ENCODE measurements at regions not wholly inside any gene's neighbourhood (a gene's known extent, or its start where the extent isn't known, plus 50 kb on each side); places are given as distances from the start of the nearest gene placed in this dataset.
A peak's percentile ranks its signal among the peaks of the same experiment; 100 is the strongest.

DNA sequence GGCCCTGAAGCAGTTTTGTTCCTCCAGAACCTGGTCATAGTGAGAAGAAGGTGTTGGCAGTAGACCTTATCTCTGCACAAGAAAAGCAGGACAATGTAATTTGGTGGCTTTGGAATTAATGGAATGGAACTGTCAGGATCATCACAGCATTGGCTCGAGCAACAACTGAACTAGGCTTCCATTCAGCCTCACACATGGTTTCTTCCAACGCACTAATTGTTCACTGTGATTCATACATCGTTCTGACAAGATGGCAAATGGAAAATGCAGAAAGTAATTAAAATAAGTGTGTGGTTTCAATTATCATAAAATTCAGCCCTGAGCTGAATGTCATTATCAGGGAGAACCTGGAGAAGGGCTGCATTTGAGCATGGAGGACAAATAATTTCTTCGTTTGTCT lies 80.6 kb downstream of the MFSD1 start:
- no peak overlapping the region for H3K4me3 ChIP-seq (ENCODE audit: low read length)
- DNase-seq (ENCODE audit: low read depth): no peak
- TF ChIP-seq, protein P1, sequence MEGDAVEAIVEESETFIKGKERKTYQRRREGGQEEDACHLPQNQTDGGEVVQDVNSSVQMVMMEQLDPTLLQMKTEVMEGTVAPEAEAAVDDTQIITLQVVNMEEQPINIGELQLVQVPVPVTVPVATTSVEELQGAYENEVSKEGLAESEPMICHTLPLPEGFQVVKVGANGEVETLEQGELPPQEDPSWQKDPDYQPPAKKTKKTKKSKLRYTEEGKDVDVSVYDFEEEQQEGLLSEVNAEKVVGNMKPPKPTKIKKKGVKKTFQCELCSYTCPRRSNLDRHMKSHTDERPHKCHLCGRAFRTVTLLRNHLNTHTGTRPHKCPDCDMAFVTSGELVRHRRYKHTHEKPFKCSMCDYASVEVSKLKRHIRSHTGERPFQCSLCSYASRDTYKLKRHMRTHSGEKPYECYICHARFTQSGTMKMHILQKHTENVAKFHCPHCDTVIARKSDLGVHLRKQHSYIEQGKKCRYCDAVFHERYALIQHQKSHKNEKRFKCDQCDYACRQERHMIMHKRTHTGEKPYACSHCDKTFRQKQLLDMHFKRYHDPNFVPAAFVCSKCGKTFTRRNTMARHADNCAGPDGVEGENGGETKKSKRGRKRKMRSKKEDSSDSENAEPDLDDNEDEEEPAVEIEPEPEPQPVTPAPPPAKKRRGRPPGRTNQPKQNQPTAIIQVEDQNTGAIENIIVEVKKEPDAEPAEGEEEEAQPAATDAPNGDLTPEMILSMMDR (IDR thresholded peaks at IDR 0.05; ENCODE audit: insufficient read depth, low read depth, low read length, missing control alignments): no peak

DNA sequence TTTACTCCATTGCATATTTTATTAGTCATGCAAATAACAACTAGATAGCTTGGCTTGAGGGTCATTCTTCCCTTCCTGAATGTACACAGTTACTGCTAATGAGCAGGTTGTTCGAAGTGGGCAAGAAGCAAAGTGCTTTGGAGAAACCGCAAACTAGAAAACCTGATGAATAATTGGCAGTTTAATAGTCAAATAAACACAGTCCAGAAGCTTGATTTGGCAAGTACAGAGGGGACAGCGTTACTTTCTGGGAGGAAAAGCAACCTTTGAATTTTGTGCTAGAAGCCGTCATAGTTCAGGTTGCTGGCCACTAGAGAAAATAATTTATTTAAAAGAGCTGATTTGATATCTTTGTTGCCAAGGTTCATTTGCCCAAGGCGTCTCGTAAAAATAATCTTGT lies 94.9 kb downstream of the MFSD1 start:
- TF ChIP-seq, protein P1 (IDR thresholded peaks at IDR 0.05; ENCODE audit: insufficient read depth, low read depth, low read length, missing control alignments): no peak
- DNase-seq (ENCODE audit: low read depth): no peak
- no peak overlapping the region for H3K4me3 ChIP-seq (ENCODE audit: low read length)

DNA sequence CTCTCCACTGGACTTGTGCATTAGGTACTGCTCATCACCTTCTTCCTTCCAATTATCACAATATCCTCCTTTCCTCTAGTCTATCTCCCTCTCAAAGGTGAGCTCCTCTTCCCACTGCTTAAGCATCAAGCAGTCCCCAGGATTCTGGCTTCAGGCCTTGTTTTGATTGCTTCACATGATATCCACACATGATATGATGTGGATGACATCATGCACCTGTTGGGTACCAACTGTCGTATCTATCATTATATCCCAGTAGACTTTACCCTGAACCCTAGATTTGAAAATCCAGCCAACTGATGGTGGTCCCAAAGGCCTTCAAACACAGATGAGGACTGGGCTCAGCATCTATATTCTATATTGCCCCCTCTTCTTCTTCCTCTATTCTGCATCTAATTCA lies 104.9 kb downstream of the MFSD1 start:
- no peak for DNase-seq (ENCODE audit: low read depth)
- no peak overlapping the region for H3K4me3 ChIP-seq (ENCODE audit: low read length)
- TF ChIP-seq, protein P1 (IDR thresholded peaks at IDR 0.05; ENCODE audit: insufficient read depth, low read depth, low read length, missing control alignments): no peak

DNA sequence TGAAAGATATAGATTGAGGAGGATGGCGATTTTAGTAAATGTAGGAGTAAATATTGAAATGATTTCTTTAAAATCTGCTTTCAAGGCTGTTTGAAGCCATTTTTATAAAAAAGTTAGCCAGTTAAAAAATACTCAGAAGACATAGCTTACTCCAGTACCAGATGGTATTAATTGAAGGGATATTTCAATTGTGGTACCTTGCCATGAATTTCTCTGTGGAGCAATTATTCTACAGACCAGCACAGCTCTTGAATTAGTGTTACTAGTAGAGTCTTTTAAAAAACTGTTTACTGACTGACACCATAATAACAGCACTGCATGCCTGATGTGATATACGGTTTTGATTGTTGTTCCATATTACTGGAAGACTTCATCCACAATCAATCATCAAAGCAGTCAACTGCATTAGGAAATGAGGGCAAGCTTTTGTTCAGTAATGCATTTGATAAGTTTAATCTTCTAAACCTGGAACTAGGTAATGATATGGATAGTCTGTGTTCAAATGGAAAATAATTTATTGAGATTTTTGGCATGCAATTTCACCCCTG lies 106.4 kb downstream of the MFSD1 start:
- H3K4me3 ChIP-seq (ENCODE audit: low read length): no peak overlapping the region
- TF ChIP-seq, protein P1 (IDR thresholded peaks at IDR 0.05; ENCODE audit: insufficient read depth, low read depth, low read length, missing control alignments): no peak
- DNase-seq (ENCODE audit: low read depth): no peak

DNA sequence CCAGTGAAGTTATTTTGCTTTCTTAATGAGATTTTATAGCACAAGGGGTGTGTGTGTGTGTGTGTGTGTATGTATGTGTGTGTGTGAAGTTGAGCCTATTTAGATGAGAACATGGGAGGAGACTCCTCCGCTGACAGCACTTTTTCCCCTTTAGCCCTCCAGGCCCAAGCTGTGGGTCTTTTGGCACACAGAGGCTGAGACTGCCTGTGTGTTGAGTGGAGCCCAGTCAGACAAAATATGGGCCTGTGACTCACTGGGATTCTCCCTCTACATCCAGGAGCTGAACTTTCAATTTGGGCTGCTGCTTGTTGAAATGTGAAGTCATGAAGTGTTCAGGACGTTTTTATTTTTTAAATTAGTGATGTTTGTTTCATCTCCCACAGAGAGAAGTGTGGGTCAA lies 108.0 kb downstream of the MFSD1 start:
- DNase-seq (ENCODE audit: low read depth): peak; percentile 10
- H3K4me3 ChIP-seq (ENCODE audit: low read length): no peak overlapping the region
- TF ChIP-seq, protein P1 (IDR thresholded peaks at IDR 0.05; ENCODE audit: insufficient read depth, low read depth, low read length, missing control alignments): no peak

DNA sequence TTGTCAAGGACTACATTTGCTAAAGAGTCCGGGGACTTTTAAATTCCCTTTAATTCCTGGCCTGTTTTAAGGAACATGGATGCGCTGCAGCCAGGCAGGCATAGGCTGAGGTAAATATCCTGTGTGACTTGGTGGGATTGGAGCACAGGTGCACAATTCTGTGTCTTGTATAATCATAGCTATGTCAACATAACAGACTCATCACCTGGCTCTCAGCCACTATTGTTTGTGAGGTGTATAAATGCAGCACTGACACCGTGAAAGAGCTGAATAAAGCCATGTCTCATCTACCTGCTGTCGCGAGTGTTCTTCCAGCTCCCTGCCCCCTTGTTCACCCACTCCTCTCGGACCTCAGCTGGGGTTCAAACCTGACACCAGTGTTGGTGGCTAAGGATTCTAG lies 109.7 kb downstream of the MFSD1 start:
- DNase-seq (ENCODE audit: low read depth): peak; percentile 54
- no peak overlapping the region for H3K4me3 ChIP-seq (ENCODE audit: low read length)
- TF ChIP-seq, protein P1 (IDR thresholded peaks at IDR 0.05; ENCODE audit: insufficient read depth, low read depth, low read length, missing control alignments): no peak

DNA sequence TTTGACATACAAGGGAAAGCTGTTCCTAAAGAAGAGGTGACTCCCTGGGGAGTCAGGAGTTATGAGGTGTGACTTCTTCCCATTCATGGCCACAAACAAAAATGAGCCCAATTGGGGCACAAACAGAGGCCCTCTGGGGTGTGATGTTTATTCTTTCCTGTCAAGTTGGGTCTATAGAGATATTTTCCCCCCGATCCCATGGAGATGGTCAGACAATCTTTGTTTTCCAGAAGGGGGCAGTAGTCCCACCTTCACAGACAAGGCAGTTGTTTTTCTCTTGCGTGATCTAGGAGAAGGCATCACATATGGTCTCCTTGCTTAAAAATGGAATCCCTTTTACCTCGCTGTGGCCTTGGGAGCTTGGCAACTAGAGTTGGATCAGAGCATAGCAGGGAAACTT lies 110.3 kb downstream of the MFSD1 start:
- TF ChIP-seq, protein P1 (IDR thresholded peaks at IDR 0.05; ENCODE audit: insufficient read depth, low read depth, low read length, missing control alignments): no peak
- H3K4me3 ChIP-seq (ENCODE audit: low read length): no peak overlapping the region
- DNase-seq (ENCODE audit: low read depth): no peak
